Vagina (tissue), 2 donors: ENCODE measurements at regions not wholly inside any gene's neighbourhood (a gene's known extent, or its start where the extent isn't known, plus 50 kb on each side); places are given as distances from the start of the nearest gene placed in this dataset.
"Not testable (repeated sequence)": the region's sequence is repeated elsewhere in the genome, so short reads cannot be mapped to it uniquely, and the experiment has no call there.

Source experiments
- CTCF ChIP-seq, 3 experiments: fragments of 450-650 bp in 2 of 3; fragments of 200-600 bp in 1 of 3; sonication (generic) in 1 of 3; IDR thresholded peaks; one replicate each; pipeline ENCODE4 v1.5.1; 2017 to 2019; ENCODE audit warnings: antibody characterized with exemption in 3 of 3, mild to moderate bottlenecking in 2 of 3, moderate library complexity in 2 of 3
- POLR2A ChIP-seq, 2 donors: fragments of 450-650 bp; IDR thresholded peaks; one replicate each; pipeline ENCODE4 v1.6.1; 2017; ENCODE audit warnings: antibody characterized with exemption in 2 of 2, mild to moderate bottlenecking in 2 of 2, moderate library complexity in 2 of 2

GRCh38 chr2:144901386-144901785, 381.5 kb upstream of the ZEB2 start:
- TF ChIP-seq CTCF, POLR2A (IDR thresholded peaks at IDR 0.05): not testable (repeated sequence)
